ENCODE measurements at regions not wholly inside any gene's neighbourhood (a gene's known extent, or its start where the extent isn't known, plus 50 kb on each side); places are given as distances from the start of the nearest gene placed in this dataset.

DNA sequence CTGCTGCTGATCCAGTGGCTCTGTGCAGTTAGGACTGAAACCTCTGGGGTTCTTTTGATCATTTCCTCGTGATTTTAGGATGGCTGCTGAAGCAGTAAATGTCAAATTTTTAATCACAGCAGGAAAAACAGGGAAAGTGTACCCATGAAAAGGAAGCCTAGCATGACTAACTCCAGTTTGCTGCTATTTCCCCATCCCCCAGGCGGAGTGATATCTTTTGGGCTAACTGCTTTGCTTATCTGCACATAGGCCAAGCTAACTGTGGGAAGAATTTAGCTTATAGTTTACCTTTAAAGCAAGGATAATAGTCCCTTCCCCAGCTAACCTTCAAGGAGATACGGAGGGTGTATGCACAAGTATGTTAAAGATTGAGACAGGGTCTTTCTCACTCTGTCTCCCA lies 149.8 kb upstream of the TNR start:
- TF ChIP-seq POLR2AphosphoS5 (IDR thresholded peaks at IDR 0.05; ENCODE audit: low read depth, low read length) (no peak), POLR2A (IDR thresholded peaks at IDR 0.05; ENCODE audit: low read depth, low read length) (no peak), TAF1 (IDR thresholded peaks at IDR 0.05; ENCODE audit: low read depth, low read length) (no peak), SPI1 (IDR thresholded peaks at IDR 0.05; ENCODE audit: low read depth, low read length) (no peak), POU2F2 (IDR thresholded peaks at IDR 0.05; ENCODE audit: low read depth, low read length) (no peak), PAX5 (IDR thresholded peaks at IDR 0.05; ENCODE audit: insufficient read depth, low read length, severe bottlenecking) (no peak)
